Gastroesophageal sphincter (tissue), 3 donors: ENCODE measurements at regions not wholly inside any gene's neighbourhood (a gene's known extent, or its start where the extent isn't known, plus 50 kb on each side); places are given as distances from the start of the nearest gene placed in this dataset.

Experiments used
- CTCF ChIP-seq, 4 experiments: fragments of 200-600 bp in 2 of 4; fragments of 450-650 bp in 2 of 4; sonication (generic) in 1 of 4; IDR thresholded peaks; one replicate each; pipeline ENCODE4 v1.5.1; 2017 to 2019; ENCODE audit warnings: antibody characterized with exemption in 4 of 4, mild to moderate bottlenecking in 2 of 4, moderate library complexity in 2 of 4
- EP300 ChIP-seq: sonication (generic); formaldehyde crosslinking; IDR thresholded peaks from one replicate; pipeline ENCODE4 v1.6.1; 2017; ENCODE audit warnings: antibody characterized with exemption, mild to moderate bottlenecking
- POLR2A ChIP-seq, 2 donors: fragments of 450-650 bp; IDR thresholded peaks; one replicate each; pipeline ENCODE4 v1.6.1; 2017; ENCODE audit warnings: antibody characterized with exemption in 2 of 2, mild to moderate bottlenecking in 2 of 2, moderate library complexity in 1 of 2
- POLR2AphosphoS5 ChIP-seq: sonication (generic); formaldehyde crosslinking; IDR thresholded peaks from one replicate; pipeline ENCODE4 v1.6.1; 2017; ENCODE audit warnings: antibody characterized with exemption

- TF ChIP-seq CTCF (IDR thresholded peaks at IDR 0.05) (no peak), POLR2A (IDR thresholded peaks at IDR 0.05) (no peak), POLR2AphosphoS5 (no peak), EP300 (no peak)
Observed at GRCh38 chr5:33272288-33272687, 168.5 kb upstream of the TARS1 start.
